Gastroesophageal sphincter (tissue), 3 donors: ENCODE measurements at regions not wholly inside any gene's neighbourhood (a gene's known extent, or its start where the extent isn't known, plus 50 kb on each side); places are given as distances from the start of the nearest gene placed in this dataset.

ENCODE experiments used
- EP300 ChIP-seq: sonication (generic); formaldehyde crosslinking; IDR thresholded peaks from one replicate; pipeline ENCODE4 v1.6.1; 2017; ENCODE audit warnings: antibody characterized with exemption, mild to moderate bottlenecking
- POLR2AphosphoS5 ChIP-seq: sonication (generic); formaldehyde crosslinking; IDR thresholded peaks from one replicate; pipeline ENCODE4 v1.6.1; 2017; ENCODE audit warnings: antibody characterized with exemption
- TF ChIP-seq, protein P1 (sequence below), 4 experiments: fragments of 200-600 bp in 2 of 4; fragments of 450-650 bp in 2 of 4; sonication (generic) in 1 of 4; IDR thresholded peaks; one replicate each; pipeline ENCODE4 v1.5.1; 2017 to 2019; ENCODE audit warnings: antibody characterized with exemption in 4 of 4, mild to moderate bottlenecking in 2 of 4, moderate library complexity in 2 of 4

DNA sequence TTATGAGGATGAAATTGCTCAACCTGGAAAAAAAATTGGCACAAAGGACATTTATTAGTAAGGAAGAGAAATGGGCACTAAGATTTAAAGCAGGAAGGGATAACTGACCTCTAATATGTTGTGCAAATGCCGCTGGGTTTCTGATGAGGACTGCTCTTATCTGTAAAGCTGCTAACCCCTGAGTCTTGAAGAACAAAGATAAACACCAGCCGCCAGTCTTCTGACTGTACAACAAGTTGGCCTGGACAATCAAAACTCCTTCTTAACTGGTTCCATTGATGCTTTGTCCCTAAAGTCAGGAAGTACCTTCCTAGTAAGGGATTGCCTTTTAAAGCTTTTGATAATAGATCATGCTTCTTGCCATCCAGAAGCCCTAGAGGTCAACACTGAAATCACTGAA lies 301.8 kb downstream of the TRIB2 start:
- no peak for TF ChIP-seq EP300
- no peak for TF ChIP-seq POLR2AphosphoS5
- TF ChIP-seq, protein P1, sequence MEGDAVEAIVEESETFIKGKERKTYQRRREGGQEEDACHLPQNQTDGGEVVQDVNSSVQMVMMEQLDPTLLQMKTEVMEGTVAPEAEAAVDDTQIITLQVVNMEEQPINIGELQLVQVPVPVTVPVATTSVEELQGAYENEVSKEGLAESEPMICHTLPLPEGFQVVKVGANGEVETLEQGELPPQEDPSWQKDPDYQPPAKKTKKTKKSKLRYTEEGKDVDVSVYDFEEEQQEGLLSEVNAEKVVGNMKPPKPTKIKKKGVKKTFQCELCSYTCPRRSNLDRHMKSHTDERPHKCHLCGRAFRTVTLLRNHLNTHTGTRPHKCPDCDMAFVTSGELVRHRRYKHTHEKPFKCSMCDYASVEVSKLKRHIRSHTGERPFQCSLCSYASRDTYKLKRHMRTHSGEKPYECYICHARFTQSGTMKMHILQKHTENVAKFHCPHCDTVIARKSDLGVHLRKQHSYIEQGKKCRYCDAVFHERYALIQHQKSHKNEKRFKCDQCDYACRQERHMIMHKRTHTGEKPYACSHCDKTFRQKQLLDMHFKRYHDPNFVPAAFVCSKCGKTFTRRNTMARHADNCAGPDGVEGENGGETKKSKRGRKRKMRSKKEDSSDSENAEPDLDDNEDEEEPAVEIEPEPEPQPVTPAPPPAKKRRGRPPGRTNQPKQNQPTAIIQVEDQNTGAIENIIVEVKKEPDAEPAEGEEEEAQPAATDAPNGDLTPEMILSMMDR (IDR thresholded peaks at IDR 0.05), result no peak
